ENCODE measurements at regions not wholly inside any gene's neighbourhood (a gene's known extent, or its start where the extent isn't known, plus 50 kb on each side); places are given as distances from the start of the nearest gene placed in this dataset.

DNA sequence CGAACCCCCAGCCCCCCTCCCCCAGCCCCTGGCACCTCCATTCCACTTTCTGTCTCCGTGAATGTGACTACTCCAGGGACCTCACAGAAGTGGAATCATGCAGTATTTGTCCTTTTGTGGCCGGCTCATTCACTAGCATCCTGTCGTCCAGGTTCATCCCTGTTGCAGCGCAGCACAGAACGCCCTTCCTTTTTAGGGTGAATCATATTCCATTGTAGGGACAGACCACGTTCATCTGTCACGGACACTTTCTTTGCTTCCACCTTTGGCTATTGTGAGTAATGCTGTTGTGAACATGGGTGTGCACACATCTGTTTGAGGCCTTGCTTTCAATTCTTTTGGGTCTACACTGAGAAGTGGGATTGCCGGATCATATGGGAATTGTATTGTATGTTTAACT, 148.9 kb upstream of the IQSEC1 start:
- TF ChIP-seq YY1 (IDR thresholded peaks at IDR 0.05; ENCODE audit: borderline replicate concordance in 1 of 3, control insufficient read depth in 1 of 3, extremely low read depth in 1 of 3, insufficient read depth in 3 of 3, insufficient read length in 1 of 3, insufficient replicate concordance in 2 of 3, low read depth in 1 of 3, low read length in 2 of 3) (no peak), KDM2B (CRISPR knock-in tag; IDR thresholded peaks at IDR 0.05) (no peak), MYC (IDR thresholded peaks at IDR 0.05; ENCODE audit: low read depth, low read length) (no peak), MYC (CRISPR knock-in tag; IDR thresholded peaks at IDR 0.05; ENCODE audit: borderline replicate concordance, low read depth) (no peak)

All from K562 (cell line).